Panc1 (cell line): ENCODE measurements at regions not wholly inside any gene's neighbourhood (a gene's known extent, or its start where the extent isn't known, plus 50 kb on each side); places are given as distances from the start of the nearest gene placed in this dataset.

Experiments used
- ATAC-seq: fragments of 200-7000 bp; cut with Tn5 transposase; 2 replicates; pipeline ENCODE4 v1.9.1; 2020; ENCODE audit warnings: mild to moderate bottlenecking, moderate library complexity
- BruUV-seq: library from RNA; stranded (reverse); fragments of 400-500 nt; replicated peaks from 2 replicates; lab custom pipeline; 2021; lab: Mats Ljungman, UMichigan
- CTCF ChIA-PET: fragments of 300-600 bp; sonication (Branson Sonifier 250); formaldehyde crosslinking; loops from one replicate; lab custom pipeline; 2022; ENCODE audit warnings: antibody characterized with exemption; lab: Charles Lee
- POLR2A ChIA-PET: fragments of 300-600 bp; sonication (Branson Sonifier 250); formaldehyde crosslinking; loops from one replicate; lab custom pipeline; 2022; ENCODE audit warnings: antibody characterized with exemption; lab: Charles Lee
- DNase-seq: peaks from one replicate; pipeline ENCODE4 v3.0.0-alpha.2; 2010; ENCODE audit warnings: low read depth, low spot score
- H3K27ac ChIP-seq: 2 replicates; pipeline ENCODE4 v1.5.1; 2011; ENCODE audit warnings: mild to moderate bottlenecking, low read length, inconsistent platforms
- H3K27me3 ChIP-seq: fragments of 200-500 bp; sonication (Bioruptor generic); 2 replicates; pipeline ENCODE4 v1.6.0; 2014; ENCODE audit warnings: low read length, inconsistent platforms; ENCODE audit not compliant: control insufficient read depth, insufficient read depth
- H3K36me3 ChIP-seq: fragments of 200-500 bp; sonication (Bioruptor generic); 2 replicates; pipeline ENCODE4 v1.5.1; 2014; ENCODE audit warnings: inconsistent platforms, mild to moderate bottlenecking, low read length, moderate library complexity; ENCODE audit not compliant: control insufficient read depth, insufficient read depth
- H3K4me1 ChIP-seq: 2 replicates; pipeline ENCODE4 v1.5.1; 2011; ENCODE audit warnings: inconsistent platforms, mild to moderate bottlenecking, low read length, moderate library complexity; ENCODE audit not compliant: control insufficient read depth, insufficient read depth
- H3K4me3 ChIP-seq, 2 experiments: 2 replicates each; pipeline ENCODE4 v1.5.1; 2011 to 2012; ENCODE audit warnings: low read depth in 2 of 2, low read length in 2 of 2, mild to moderate bottlenecking in 2 of 2, inconsistent platforms in 1 of 2, moderate library complexity in 1 of 2
- H3K9me3 ChIP-seq: fragments of 200-500 bp; sonication (Bioruptor generic); 2 replicates; pipeline ENCODE4 v1.5.1; 2014; ENCODE audit warnings: low read depth, mild to moderate bottlenecking, inconsistent platforms, low read length, moderate library complexity; ENCODE audit not compliant: control insufficient read depth, insufficient read depth
- POLR2AphosphoS5 ChIP-seq: IDR thresholded peaks from 2 replicates; pipeline ENCODE4 v1.6.1; 2012; ENCODE audit warnings: mild to moderate bottlenecking, low read depth, low read length, moderate library complexity
- SIN3A ChIP-seq: IDR thresholded peaks from 2 replicates; pipeline ENCODE4 v1.6.1; 2012; ENCODE audit warnings: low read depth, mild to moderate bottlenecking, low read length, moderate library complexity, borderline replicate concordance; ENCODE audit not compliant: insufficient read depth
- TCF7L2 ChIP-seq: IDR thresholded peaks from 2 replicates; pipeline ENCODE4 v1.6.1; 2011; ENCODE audit warnings: mild to moderate bottlenecking, low read depth, low read length, inconsistent platforms
- in situ Hi-C: cut with HindIII; loops from 2 replicates; pipeline ENCODE4 v1.10.0; 2016; ENCODE audit warnings: low sequenced_read_pairs, low pct_unique_long_range_greater_than_20kb
- intact Hi-C: fragments of 100-400 bp; cut with micrococcal nuclease; formaldehyde crosslinking; loops from one replicate; pipeline ENCODE4 v1.10.0; 2022; ENCODE audit not compliant: unreplicated experiment
- TF ChIP-seq, protein P1 (sequence below): fragments of 450-650 bp; IDR thresholded peaks from 2 replicates; pipeline ENCODE4 v1.5.1; 2017; ENCODE audit warnings: mild to moderate bottlenecking
- TF ChIP-seq, protein P2 (sequence below), 2 experiments: IDR thresholded peaks; 2 replicates each; pipeline ENCODE4 v1.6.1; 2011 to 2012; ENCODE audit warnings: low read depth in 2 of 2, control low read depth in 1 of 2, low read length in 1 of 2, mild to moderate bottlenecking in 1 of 2, moderate library complexity in 1 of 2; ENCODE audit not compliant: insufficient read depth in 1 of 2

DNA sequence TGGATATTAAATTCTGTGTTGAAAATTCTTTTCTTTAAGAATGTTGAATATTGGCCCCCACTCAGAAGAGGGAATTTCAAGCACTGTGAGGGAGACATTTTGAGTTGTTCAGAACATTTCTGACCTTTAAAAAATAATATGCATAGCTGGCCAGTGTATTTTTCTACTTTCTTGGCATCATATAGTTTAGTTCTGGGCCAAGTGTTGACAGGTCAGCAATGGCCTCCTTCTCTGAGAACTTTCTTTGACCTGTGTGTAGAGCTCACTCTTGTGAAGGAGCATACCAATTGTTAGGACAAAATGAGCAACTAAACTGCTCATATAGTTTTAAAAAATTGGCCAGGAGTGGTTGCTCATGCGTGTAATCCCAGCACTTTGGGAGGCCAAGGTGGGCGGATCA is 376.0 kb downstream of the LRRC70 start:
- POLR2A ChIA-PET: no interaction called here
- intact Hi-C loops: no loop called here
- in situ Hi-C loops: no loop called here
- TF ChIP-seq POLR2AphosphoS5: no peak
- TF ChIP-seq TCF7L2: no peak
- no peak for TF ChIP-seq SIN3A
- TF ChIP-seq, protein P1, sequence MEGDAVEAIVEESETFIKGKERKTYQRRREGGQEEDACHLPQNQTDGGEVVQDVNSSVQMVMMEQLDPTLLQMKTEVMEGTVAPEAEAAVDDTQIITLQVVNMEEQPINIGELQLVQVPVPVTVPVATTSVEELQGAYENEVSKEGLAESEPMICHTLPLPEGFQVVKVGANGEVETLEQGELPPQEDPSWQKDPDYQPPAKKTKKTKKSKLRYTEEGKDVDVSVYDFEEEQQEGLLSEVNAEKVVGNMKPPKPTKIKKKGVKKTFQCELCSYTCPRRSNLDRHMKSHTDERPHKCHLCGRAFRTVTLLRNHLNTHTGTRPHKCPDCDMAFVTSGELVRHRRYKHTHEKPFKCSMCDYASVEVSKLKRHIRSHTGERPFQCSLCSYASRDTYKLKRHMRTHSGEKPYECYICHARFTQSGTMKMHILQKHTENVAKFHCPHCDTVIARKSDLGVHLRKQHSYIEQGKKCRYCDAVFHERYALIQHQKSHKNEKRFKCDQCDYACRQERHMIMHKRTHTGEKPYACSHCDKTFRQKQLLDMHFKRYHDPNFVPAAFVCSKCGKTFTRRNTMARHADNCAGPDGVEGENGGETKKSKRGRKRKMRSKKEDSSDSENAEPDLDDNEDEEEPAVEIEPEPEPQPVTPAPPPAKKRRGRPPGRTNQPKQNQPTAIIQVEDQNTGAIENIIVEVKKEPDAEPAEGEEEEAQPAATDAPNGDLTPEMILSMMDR: no peak
- TF ChIP-seq, protein P2, sequence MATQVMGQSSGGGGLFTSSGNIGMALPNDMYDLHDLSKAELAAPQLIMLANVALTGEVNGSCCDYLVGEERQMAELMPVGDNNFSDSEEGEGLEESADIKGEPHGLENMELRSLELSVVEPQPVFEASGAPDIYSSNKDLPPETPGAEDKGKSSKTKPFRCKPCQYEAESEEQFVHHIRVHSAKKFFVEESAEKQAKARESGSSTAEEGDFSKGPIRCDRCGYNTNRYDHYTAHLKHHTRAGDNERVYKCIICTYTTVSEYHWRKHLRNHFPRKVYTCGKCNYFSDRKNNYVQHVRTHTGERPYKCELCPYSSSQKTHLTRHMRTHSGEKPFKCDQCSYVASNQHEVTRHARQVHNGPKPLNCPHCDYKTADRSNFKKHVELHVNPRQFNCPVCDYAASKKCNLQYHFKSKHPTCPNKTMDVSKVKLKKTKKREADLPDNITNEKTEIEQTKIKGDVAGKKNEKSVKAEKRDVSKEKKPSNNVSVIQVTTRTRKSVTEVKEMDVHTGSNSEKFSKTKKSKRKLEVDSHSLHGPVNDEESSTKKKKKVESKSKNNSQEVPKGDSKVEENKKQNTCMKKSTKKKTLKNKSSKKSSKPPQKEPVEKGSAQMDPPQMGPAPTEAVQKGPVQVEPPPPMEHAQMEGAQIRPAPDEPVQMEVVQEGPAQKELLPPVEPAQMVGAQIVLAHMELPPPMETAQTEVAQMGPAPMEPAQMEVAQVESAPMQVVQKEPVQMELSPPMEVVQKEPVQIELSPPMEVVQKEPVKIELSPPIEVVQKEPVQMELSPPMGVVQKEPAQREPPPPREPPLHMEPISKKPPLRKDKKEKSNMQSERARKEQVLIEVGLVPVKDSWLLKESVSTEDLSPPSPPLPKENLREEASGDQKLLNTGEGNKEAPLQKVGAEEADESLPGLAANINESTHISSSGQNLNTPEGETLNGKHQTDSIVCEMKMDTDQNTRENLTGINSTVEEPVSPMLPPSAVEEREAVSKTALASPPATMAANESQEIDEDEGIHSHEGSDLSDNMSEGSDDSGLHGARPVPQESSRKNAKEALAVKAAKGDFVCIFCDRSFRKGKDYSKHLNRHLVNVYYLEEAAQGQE (IDR thresholded peaks at IDR 0.05; ENCODE audit: insufficient read depth in 1 of 2, low read depth in 2 of 2, low read length in 1 of 2): no peak
- no peaks in the 10 kb centered on the region for H3K27me3 ChIP-seq
- CTCF ChIA-PET: no interaction called here
- H3K36me3 ChIP-seq: no peaks in the 10 kb centered on the region
- no TSS peak for BruUV-seq
- no peaks in the 10 kb centered on the region for H3K4me1 ChIP-seq
- no peaks in the 10 kb centered on the region for H3K9me3 ChIP-seq
- H3K4me3 ChIP-seq: no peak overlapping the region
- DNase-seq: no peak
- ATAC-seq: no peak
- no peak overlapping the region for H3K27ac ChIP-seq

DNA sequence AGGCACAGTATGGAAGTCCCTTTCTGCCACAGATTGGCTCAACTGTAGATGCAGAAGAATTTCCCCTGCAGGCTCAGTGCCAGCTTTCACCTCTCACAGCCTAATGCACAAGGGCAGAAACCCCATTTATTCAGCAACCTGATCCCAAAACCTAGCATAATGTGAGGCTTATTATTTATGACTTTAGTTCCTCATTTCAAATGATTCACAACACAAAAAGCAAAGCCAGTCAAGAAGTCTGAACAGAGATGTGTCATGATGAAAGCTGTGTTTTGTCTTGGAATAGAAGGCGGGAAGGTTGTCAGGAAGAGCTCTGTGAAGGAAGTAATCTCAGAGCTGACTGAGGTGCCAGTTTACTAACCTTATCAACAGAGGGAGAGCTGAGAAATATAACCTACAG is 369.7 kb downstream of the LRRC70 start:
- Histone ChIP-seq H3K36me3 (no peaks in the 10 kb centered on the region), H3K4me1 (no peaks in the 10 kb centered on the region), H3K27me3 (no peaks in the 10 kb centered on the region), H3K27ac (no peak overlapping the region), H3K4me3 (no peak overlapping the region), H3K9me3 (no peaks in the 10 kb centered on the region)
- ChIA-PET CTCF (no interaction called here), POLR2A (no interaction called here)
- intact Hi-C loops: no loop called here
- in situ Hi-C loops: no loop called here
- DNase-seq (no peak), ATAC-seq (no peak)
- no TSS peak for BruUV-seq
- TF ChIP-seq, protein P2 (IDR thresholded peaks at IDR 0.05; ENCODE audit: insufficient read depth in 1 of 2, low read depth in 2 of 2, low read length in 1 of 2): no peak
- TF ChIP-seq SIN3A: no peak
- TF ChIP-seq POLR2AphosphoS5: no peak
- TF ChIP-seq, protein P1: no peak
- TF ChIP-seq TCF7L2: no peak
